Kidney epithelial cell (primary cell): ENCODE measurements at regions not wholly inside any gene's neighbourhood (a gene's known extent, or its start where the extent isn't known, plus 50 kb on each side); places are given as distances from the start of the nearest gene placed in this dataset.

Experiments
- DNase-seq: peaks from one replicate; pipeline ENCODE4 v3.0.0-alpha.2; 2010; ENCODE audit warnings: low read depth
- H3K27me3 ChIP-seq: 2 replicates; pipeline ENCODE4 v1.6.0; 2011; ENCODE audit warnings: low read length; ENCODE audit not compliant: control insufficient read depth, insufficient read depth
- H3K36me3 ChIP-seq: 2 replicates; pipeline ENCODE4 v1.5.1; 2011; ENCODE audit warnings: low read length; ENCODE audit not compliant: control insufficient read depth, insufficient read depth
- H3K4me3 ChIP-seq: 2 replicates; pipeline ENCODE4 v1.5.1; 2011; ENCODE audit warnings: low read depth, mild to moderate bottlenecking, control low read depth, low read length
- TF ChIP-seq, protein P1 (sequence below): IDR thresholded peaks from 2 replicates; pipeline ENCODE4 v1.5.1; 2011; ENCODE audit warnings: mild to moderate bottlenecking, moderate library complexity, low read length, control low read depth, inconsistent platforms; ENCODE audit not compliant: insufficient read depth, poor library complexity, severe bottlenecking

DNA sequence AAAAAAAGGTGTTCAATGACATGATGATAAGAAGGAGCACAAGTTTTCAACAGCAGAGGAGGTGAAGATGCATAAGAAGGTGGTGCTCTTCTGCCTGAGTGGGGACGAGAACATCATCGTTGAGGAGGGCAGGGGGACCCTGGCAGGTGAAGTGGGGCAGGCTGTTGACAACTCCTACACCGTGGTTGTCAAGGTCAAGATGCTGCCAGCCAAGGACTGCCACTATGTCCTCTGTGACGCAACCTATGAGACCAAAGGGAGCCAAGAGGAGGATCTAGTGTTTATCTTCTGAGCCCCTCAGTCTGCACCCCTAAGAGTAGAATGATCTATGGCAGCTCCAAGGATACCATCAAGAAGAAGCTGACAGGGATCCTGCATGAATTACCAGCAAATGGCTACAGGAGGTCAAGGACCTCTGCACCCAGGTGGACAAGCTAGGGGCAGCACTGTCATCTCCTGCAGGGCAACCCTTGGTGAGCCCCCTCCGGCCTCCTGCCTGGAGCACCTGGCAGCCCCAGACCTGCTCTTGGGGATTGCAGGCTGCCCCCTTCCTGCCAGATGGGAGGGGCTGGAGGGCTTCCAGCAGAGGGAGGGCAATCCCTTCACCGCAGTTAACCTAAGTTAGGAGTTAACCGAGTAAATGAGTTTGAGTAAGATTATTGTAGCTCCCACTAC, 80.5 kb downstream of the ZNF281 start:
- Histone ChIP-seq H3K27me3 (no peaks in the 10 kb centered on the region), H3K4me3 (no peak overlapping the region), H3K36me3 (no peaks in the 10 kb centered on the region)
- DNase-seq = no peak
- TF ChIP-seq, protein P1, sequence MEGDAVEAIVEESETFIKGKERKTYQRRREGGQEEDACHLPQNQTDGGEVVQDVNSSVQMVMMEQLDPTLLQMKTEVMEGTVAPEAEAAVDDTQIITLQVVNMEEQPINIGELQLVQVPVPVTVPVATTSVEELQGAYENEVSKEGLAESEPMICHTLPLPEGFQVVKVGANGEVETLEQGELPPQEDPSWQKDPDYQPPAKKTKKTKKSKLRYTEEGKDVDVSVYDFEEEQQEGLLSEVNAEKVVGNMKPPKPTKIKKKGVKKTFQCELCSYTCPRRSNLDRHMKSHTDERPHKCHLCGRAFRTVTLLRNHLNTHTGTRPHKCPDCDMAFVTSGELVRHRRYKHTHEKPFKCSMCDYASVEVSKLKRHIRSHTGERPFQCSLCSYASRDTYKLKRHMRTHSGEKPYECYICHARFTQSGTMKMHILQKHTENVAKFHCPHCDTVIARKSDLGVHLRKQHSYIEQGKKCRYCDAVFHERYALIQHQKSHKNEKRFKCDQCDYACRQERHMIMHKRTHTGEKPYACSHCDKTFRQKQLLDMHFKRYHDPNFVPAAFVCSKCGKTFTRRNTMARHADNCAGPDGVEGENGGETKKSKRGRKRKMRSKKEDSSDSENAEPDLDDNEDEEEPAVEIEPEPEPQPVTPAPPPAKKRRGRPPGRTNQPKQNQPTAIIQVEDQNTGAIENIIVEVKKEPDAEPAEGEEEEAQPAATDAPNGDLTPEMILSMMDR = no peak

DNA sequence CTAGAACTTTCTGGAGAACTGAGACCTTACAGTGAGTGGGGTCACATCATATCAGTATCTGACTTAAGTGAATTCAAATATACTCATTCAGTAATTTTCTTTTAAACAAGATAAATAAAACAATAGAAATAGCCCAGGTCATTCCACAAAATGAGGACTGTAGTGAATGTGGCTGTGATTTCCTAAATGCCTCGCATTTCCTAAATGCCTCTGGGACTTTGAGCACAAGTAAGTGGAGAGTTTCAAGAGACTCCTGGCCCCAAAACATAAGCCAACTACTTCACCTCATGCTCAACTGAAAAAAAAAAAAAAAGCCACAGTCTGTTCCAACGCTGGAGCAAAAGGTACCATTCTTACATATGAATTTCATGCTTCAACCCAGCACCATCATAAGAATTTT, 81.5 kb downstream of the ZNF281 start:
- DNase-seq = no peak

DNA sequence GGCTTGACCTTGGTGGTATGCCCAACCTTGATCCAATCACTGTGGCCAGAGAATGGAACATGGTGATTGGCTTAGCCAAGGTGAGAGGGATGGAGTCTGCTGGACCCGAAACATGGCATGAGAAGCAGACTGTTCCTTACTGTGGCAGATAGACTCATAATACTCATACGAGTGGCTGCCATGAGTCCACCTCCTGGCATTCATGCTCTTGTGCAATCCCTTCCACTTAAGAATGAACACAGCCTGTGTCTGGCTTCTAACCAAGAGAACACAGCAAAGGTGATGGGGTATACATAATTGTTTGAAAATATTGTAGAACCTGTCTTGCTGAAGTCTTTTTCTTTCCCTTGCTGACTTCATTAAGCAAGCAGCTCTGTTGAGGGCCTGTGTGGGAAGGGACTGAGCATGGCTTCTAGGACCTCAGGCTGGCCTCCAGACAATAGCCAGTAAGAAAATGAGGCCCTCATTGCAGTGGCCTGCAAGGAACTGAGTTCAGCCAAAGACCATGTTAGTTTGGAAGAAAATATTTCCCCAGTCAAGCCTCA, 85.9 kb downstream of the ZNF281 start:
- no peak for DNase-seq
- no peak overlapping the region for H3K4me3 ChIP-seq
- no peaks in the 10 kb centered on the region for H3K27me3 ChIP-seq
- H3K36me3 ChIP-seq = no peaks in the 10 kb centered on the region
- TF ChIP-seq, protein P1 = no peak

More for the DNA sequence above, 81.5 kb downstream of the ZNF281 start:
- TF ChIP-seq, protein P1 = no peak
- H3K4me3 ChIP-seq = no peak overlapping the region
- no peaks in the 10 kb centered on the region for H3K36me3 ChIP-seq
- H3K27me3 ChIP-seq = no peaks in the 10 kb centered on the region

DNA sequence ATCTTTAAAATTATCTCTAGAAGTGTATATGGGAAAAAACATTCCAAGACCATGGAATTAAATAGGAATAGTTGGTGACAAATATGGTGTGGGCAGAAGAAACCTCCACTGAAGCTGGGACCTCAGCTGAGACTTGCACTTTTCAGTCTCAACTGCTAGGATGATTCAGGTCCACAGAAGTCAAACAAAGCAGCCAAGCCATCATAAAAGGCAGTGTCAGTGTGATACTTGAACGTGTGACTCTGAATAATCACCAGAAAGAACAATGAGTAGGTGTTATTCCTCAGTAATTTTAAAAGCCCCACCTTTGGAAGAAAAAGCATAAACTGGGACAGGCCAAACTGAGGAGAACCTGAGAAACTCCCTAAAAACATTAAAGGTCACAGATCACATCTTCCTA, 90.7 kb downstream of the ZNF281 start:
- no peaks in the 10 kb centered on the region for H3K27me3 ChIP-seq
- no peaks in the 10 kb centered on the region for H3K36me3 ChIP-seq
- no peak overlapping the region for H3K4me3 ChIP-seq
- TF ChIP-seq, protein P1 = no peak
- DNase-seq = no peak

DNA sequence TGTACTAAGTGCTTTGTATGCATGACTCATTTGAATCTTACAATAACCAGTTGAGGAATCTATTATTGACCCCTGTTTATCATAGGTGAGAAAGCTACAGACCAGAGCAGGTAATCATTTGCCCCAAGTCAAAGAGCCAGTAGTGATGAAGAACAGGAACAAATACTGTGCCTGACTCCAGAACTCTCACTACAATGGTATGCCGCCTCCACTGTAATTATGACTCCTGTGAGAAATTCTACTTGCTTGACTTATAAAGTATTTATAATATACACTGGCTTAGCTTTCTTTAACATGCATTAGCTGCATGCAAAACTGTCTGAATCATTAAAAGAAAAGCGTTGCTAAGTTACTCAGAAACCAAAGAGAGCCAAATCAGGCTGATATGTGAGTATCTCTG, 92.6 kb downstream of the ZNF281 start:
- no peak overlapping the region for H3K4me3 ChIP-seq
- no peak for DNase-seq
- TF ChIP-seq, protein P1 = no peak
- no peaks in the 10 kb centered on the region for H3K27me3 ChIP-seq
- no peaks in the 10 kb centered on the region for H3K36me3 ChIP-seq
